ENCODE measurements at regions not wholly inside any gene's neighbourhood (a gene's known extent, or its start where the extent isn't known, plus 50 kb on each side); places are given as distances from the start of the nearest gene placed in this dataset.

- WGBS, 2 experiments (ENCODE audit: extremely low coverage in 1 of 2, insufficient coverage in 1 of 2, insufficient read length in 1 of 2, insufficient replicate concordance in 2 of 2, low coverage in 1 of 2, low lambda C conversion rate in 2 of 2, missing lambda C conversion rate in 1 of 2) = 86% methylated on average over 2 of the region's 2 CpGs; no CpG with 5 or more reads in 1 of the 2 experiments
- H3K14ac ChIP-seq (ENCODE audit: insufficient read length) = no peak overlapping the region
- FAIRE-seq = no peak
- TF ChIP-seq PHF8 (conservative IDR thresholded peaks at IDR 0.05; ENCODE audit: low read depth, low read length) (no peak), SUZ12 (IDR thresholded peaks at IDR 0.05; ENCODE audit: low read length) (no peak)
Measured at GRCh38 chr10:88190123-88190522, 326.7 kb downstream of the PTEN start.

More at GRCh38 chr10:88190123-88190522, 326.7 kb downstream of the PTEN start:
- Histone ChIP-seq H3K79me2 (ENCODE audit: control insufficient read depth in 1 of 2, insufficient read depth in 2 of 2, low read length in 2 of 2) (no peaks in the 10 kb centered on the region), H3K9me3 (ENCODE audit: insufficient read depth in 2 of 2, low read depth in 1 of 2, low read length in 1 of 2) (no peaks in the 10 kb centered on the region), H3K23ac (ENCODE audit: insufficient read length) (no peak overlapping the region), H2AFZ (ENCODE audit: low read length) (no peak overlapping the region), H4K91ac (replicated peaks; ENCODE audit: insufficient read length, low read length) (no peak overlapping the region), H2BK120ac (replicated peaks; ENCODE audit: low read depth, low read length) (no peak overlapping the region), H2BK20ac (ENCODE audit: low read length) (no peak overlapping the region), H3K23me2 (ENCODE audit: low read depth, low read length) (no peaks in the 10 kb centered on the region), H3K56ac (replicated peaks; ENCODE audit: insufficient read length, low read depth, low read length) (no peak overlapping the region), H3K79me1 (ENCODE audit: low read depth, low read length) (no peaks in the 10 kb centered on the region), H2BK12ac (ENCODE audit: low read depth, low read length) (no peak overlapping the region), H3K27ac (ENCODE audit: low read depth, low read length) (no peak overlapping the region), H3K36me3 (ENCODE audit: control insufficient read depth in 2 of 4, insufficient read depth in 4 of 4, low read length in 3 of 4) (no peaks in the 10 kb centered on the region), H3K9ac (replicated peaks in 1 of 4; ENCODE audit: extremely low read depth in 1 of 4, low read depth in 3 of 4, low read length in 3 of 4) (no peak overlapping the region), H4K5ac (ENCODE audit: insufficient read length, low read depth, low read length) (no peak overlapping the region), H3K4me3 (ENCODE audit: extremely low read depth in 1 of 4, insufficient read depth in 2 of 4, low read depth in 3 of 4, low read length in 4 of 4) (no peak overlapping the region), H3K4me1 (replicated peaks in 1 of 4; ENCODE audit: control insufficient read depth in 3 of 4, insufficient read depth in 4 of 4, low read length in 3 of 4) (peaks cover 0 to 4% (median 0%) of the 10 kb centered on the region in 4 experiments; a peak in 1 of 7 replicates), H2BK5ac (ENCODE audit: low read depth, low read length) (no peak overlapping the region), H3K18ac (ENCODE audit: extremely low read depth, low read length) (no peak overlapping the region), H3K27me3 (replicated peaks in 1 of 4; ENCODE audit: control insufficient read depth in 3 of 4, extremely low read depth in 1 of 4, insufficient read depth in 3 of 4, low read length in 3 of 4) (no peaks in the 10 kb centered on the region), H4K20me1 (replicated peaks in 1 of 2; ENCODE audit: control insufficient read depth in 1 of 2, insufficient read depth in 2 of 2, low read length in 2 of 2) (no peaks in the 10 kb centered on the region), H3K4me2 (ENCODE audit: insufficient read depth in 1 of 2, low read depth in 2 of 2, low read length in 2 of 2) (no peak overlapping the region), H2AK5ac (ENCODE audit: low read depth, low read length) (no peak overlapping the region), H4K8ac (ENCODE audit: extremely low read depth, insufficient read depth, low read length) (no peak overlapping the region), H3K4ac (replicated peaks; ENCODE audit: insufficient read length, low read depth, low read length) (no peak overlapping the region), H2BK15ac (ENCODE audit: low read length) (no peak overlapping the region)
- ChIA-PET POLR2A (ENCODE audit: partially characterized antibody) (no interaction called here), CTCF (ENCODE audit: partially characterized antibody) (no interaction called here)
- DNase-seq (ENCODE audit: low read depth in 1 of 2, low spot score in 2 of 2) = no peak

Data from H1 (cell line).